AG04450 (cell line): ENCODE measurements at regions not wholly inside any gene's neighbourhood (a gene's known extent, or its start where the extent isn't known, plus 50 kb on each side); places are given as distances from the start of the nearest gene placed in this dataset.

ENCODE experiments used
- CTCF ChIA-PET: fragments of 300-600, 350-600 bp; formaldehyde crosslinking; extraction: SDS; loops from one replicate; lab custom pipeline; 2022; ENCODE audit warnings: antibody characterized with exemption, inconsistent platforms; lab: Charles Lee
- POLR2A ChIA-PET: fragments of 350-600 bp; formaldehyde crosslinking; extraction: SDS; loops from one replicate; lab custom pipeline; 2021; ENCODE audit warnings: antibody characterized with exemption, inconsistent platforms; lab: Yijun Ruan, JAX
- DNase-seq: peaks from one replicate; pipeline ENCODE4 v3.0.0-alpha.2; 2011; ENCODE audit warnings: low read depth, low spot score
- H3K27ac ChIP-seq: one replicate; pipeline ENCODE4 v1.5.1; 2012; ENCODE audit warnings: low read depth, low read length, control low read depth
- H3K27me3 ChIP-seq: one replicate; pipeline ENCODE4 v1.6.0; 2012; ENCODE audit warnings: low read length; ENCODE audit not compliant: control insufficient read depth, insufficient read depth
- H3K4me3 ChIP-seq: 2 replicates; pipeline ENCODE4 v1.5.1; 2011; ENCODE audit warnings: mild to moderate bottlenecking, low read depth, low read length, control low read depth
- H3K9me3 ChIP-seq: 2 replicates; pipeline ENCODE4 v1.5.1; 2012; ENCODE audit warnings: low read length; ENCODE audit not compliant: control insufficient read depth, insufficient read depth
- TF ChIP-seq, protein P1 (sequence below): IDR thresholded peaks from 2 replicates; pipeline ENCODE4 v1.5.1; 2011; ENCODE audit warnings: low read depth, low read length, control low read depth, inconsistent platforms

DNA sequence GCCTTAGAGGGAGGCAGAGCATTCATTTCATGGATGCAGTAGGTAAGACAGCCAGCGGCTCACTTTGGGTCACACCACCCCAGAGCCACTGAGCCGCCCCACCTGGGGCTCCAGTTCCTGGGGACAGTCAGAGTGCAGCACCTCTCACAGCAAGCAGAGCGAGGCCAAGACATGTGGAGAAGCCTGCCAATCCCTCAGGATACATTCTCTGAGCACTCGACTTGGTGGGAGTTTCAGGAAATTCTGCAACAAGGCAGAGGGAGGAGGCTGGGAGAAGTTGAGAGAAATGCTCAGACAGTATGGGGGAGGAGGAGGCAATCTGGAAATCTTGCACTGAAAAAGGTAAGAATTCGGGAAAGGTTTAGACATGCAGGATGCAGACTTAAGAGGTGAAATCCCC lies 60.8 kb upstream of the WLS start:
- CTCF ChIA-PET, result interaction anchor here (1.8 to 2.2 kb wide), 3 partner anchors 28 to 176 kb away, joined by 8 to 12 read pairs (median 8); no protein-coding TSS in a partner anchor
- H3K27me3 ChIP-seq, result peaks cover 2% of the 10 kb centered on the region
- peaks cover 3% of the 10 kb centered on the region; the same call in 1 of the 2 replicates for H3K9me3 ChIP-seq
- POLR2A ChIA-PET, result no interaction called here
- TF ChIP-seq, protein P1, sequence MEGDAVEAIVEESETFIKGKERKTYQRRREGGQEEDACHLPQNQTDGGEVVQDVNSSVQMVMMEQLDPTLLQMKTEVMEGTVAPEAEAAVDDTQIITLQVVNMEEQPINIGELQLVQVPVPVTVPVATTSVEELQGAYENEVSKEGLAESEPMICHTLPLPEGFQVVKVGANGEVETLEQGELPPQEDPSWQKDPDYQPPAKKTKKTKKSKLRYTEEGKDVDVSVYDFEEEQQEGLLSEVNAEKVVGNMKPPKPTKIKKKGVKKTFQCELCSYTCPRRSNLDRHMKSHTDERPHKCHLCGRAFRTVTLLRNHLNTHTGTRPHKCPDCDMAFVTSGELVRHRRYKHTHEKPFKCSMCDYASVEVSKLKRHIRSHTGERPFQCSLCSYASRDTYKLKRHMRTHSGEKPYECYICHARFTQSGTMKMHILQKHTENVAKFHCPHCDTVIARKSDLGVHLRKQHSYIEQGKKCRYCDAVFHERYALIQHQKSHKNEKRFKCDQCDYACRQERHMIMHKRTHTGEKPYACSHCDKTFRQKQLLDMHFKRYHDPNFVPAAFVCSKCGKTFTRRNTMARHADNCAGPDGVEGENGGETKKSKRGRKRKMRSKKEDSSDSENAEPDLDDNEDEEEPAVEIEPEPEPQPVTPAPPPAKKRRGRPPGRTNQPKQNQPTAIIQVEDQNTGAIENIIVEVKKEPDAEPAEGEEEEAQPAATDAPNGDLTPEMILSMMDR, result no peak
- H3K4me3 ChIP-seq, result no peak overlapping the region
- no peak overlapping the region for H3K27ac ChIP-seq
- no peak for DNase-seq

DNA sequence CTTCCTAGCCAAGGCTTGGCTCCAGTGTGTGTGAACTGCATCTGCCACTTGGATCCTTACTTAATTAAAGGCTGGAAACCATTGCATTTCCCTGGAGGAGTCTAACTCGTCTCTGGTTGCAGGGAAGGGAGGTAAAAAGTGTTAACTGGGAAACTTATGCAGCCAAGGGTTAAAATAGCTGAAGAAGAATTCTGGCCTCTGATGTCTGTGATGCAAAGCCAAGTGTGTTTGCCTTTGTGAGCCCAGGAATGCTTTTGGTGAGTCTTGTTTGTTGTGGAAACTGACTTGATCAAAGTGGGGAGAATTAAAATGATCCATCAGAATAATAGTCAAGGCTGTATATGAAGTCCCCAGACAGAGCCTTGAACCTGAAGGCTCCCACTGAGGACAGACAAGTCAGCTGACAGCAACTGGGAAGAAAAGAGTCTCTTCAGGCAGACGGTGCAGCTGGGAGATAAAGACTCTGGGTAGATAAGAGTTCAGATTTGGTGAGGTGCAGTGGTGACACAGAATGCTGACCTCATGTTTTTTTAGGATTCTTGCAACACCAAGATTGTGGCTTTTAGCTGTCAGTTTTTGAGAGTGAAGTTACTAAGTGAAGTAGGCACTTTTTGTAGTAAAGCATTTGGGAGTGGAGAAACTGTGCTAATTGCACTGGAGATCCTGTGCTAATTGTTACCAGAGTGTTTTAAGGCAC lies 59.5 kb upstream of the WLS start:
- TF ChIP-seq, protein P1, result no peak
- ChIA-PET CTCF (interaction anchor here (1.0 kb wide), 1 partner anchor 29 kb away, joined by 4 read pairs; no protein-coding TSS in a partner anchor), POLR2A (no interaction called here)
- Histone ChIP-seq H3K27me3 (peaks cover 2% of the 10 kb centered on the region), H3K27ac (no peak overlapping the region), H3K9me3 (peaks cover 3% of the 10 kb centered on the region; the same call in 1 of the 2 replicates), H3K4me3 (no peak overlapping the region)
- DNase-seq, result no peak

DNA sequence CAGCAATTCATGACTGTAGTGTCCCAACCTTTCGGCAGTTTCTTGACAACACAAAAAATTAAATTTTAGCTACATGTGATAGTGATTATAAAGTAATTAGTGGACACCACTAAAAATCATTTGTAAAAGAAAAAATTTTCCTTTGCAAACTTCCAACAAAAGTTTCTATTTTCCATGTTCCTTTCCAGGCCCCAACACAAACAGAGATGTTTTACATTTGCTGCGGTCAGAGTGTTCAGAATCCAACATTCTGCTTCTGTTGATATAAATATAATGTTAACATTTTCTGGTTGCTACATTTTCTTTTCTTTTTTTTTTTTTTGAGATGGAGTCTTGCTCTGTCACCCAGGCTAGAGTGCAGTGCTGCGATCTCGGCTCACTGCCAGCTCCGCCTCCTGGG lies 54.9 kb upstream of the WLS start:
- no peaks in the 10 kb centered on the region for H3K9me3 ChIP-seq
- H3K27ac ChIP-seq, result no peak overlapping the region
- TF ChIP-seq, protein P1, result no peak
- no peak for DNase-seq
- no peaks in the 10 kb centered on the region for H3K27me3 ChIP-seq
- ChIA-PET CTCF (interaction anchor here (0.6 to 0.7 kb wide), 2 partner anchors 56 to 67 kb away, joined by 3 read pairs; no protein-coding TSS in a partner anchor), POLR2A (no interaction called here)
- H3K4me3 ChIP-seq, result no peak overlapping the region

DNA sequence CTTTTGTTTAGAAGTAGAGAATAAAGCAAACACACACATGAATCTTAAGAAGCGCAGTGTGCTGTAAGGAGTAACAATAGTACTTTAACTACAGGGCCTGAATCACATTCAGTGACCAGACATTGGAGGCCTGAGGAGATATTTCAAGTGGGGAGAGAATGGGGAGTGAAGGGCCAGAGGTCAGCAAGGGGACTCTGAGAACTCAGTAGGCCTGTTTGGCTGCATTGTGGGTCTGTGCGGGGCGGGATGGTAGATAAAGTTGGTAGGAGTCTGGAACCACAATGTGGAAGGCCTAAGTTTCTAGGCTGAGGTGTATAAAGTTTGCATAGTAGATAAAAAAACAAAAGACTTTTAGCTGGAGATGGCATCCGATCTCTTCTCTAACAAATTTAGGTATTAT lies 52.7 kb upstream of the WLS start:
- TF ChIP-seq, protein P1, result no peak
- Histone ChIP-seq H3K27ac (no peak overlapping the region), H3K4me3 (no peak overlapping the region), H3K27me3 (no peaks in the 10 kb centered on the region), H3K9me3 (no peaks in the 10 kb centered on the region)
- DNase-seq, result no peak
- POLR2A ChIA-PET, result no interaction called here
- CTCF ChIA-PET, result no interaction called here

DNA sequence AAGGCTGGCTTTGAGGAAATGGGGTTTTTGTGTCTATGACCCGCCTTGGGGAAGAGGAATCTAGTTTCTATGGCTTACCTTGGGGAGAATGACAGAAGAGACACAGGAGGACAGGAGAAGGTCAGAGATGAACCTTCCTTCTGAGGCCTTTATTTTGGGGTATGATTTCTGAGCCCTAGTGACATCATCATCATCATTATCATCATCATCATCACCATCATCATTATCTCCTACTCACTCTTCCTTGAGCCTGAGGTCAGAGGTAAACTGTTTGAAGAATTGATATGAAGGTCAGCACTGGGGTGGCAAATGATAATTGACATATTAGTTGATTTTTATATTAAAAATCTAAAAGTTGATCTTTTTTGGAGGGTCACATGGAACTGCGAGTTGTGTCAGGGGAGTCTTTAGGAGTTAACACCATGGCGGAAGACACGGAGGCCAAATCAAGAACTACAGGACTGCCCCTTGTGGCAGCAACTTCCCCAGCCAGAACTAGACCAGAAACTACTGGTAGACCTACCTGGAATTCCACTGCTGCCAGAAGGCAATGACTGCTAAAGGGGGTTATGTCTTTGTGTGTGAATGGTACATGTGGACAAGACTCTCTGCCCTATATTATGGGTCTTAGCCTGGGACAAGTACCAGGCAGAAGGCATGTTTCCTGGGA lies 49.8 kb upstream of the WLS start:
- DNase-seq, result no peak
- Histone ChIP-seq H3K27ac (no peak overlapping the region), H3K27me3 (no peaks in the 10 kb centered on the region), H3K9me3 (no peaks in the 10 kb centered on the region), H3K4me3 (no peak overlapping the region)
- TF ChIP-seq, protein P1, result no peak
- ChIA-PET POLR2A (no interaction called here), CTCF (interaction anchor here (0.5 kb wide), 1 partner anchor 40 kb away, joined by 3 read pairs; no protein-coding TSS in a partner anchor)
